Stimulated activated CD4-positive, alpha-beta T cell treated with anti-CD3 and anti-CD28 coated beads, Interleukin-15, amount 100 ng/mL, for 24 hours (primary cell): ENCODE measurements at regions not wholly inside any gene's neighbourhood (a gene's known extent, or its start where the extent isn't known, plus 50 kb on each side); places are given as distances from the start of the nearest gene placed in this dataset.

Source experiments
- DNase-seq: peaks from one replicate; pipeline ENCODE4 v3.0.0-alpha.2; 2020

GRCh38 chr6:43879722-43880121, 109.7 kb downstream of the VEGFA start:
- no peak for DNase-seq

GRCh38 chr6:43878823-43879495, 108.9 kb downstream of the VEGFA start:
- DNase-seq = no peak

- DNase-seq = no peak
These were observed 108.2 kb downstream of the VEGFA start for GRCh38 chr6:43878127-43878634.

DNA sequence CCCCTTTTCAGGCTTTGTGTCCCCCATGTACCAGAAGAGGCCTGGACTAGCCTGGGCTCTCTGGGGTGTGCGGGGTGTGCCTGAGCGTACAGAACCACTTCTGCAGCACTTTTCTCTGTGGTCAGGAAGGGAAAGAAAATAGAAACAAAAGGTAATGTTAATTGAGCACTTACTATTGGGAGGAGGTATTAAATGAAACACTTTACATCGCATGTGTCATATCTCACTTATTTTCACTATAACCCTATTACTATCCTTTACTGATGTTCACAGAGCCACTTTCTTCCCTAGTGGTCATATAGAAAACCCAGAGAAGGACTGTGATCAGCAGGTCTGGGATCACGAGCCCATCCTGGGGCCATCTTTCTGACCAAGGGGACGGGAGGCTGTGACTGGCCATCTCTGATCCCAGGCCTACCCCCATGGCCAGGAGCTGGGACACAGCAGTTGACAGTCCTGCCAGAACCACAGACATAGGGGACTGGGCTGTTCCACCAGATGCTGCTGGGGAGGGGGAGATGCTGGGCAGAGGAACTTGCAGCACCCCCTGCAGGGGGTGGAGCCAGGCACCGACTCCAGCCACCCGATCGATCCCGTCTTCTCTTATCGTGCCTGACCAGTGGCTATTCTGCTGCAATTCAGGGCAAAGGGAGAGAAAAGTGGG, 107.6 kb downstream of the VEGFA start:
- DNase-seq = no peak

- no peak for DNase-seq
These were observed 107.0 kb downstream of the VEGFA start for GRCh38 chr6:43877036-43877435.

- no peak for DNase-seq
These were observed 106.6 kb downstream of the VEGFA start for GRCh38 chr6:43876602-43877001.

DNA sequence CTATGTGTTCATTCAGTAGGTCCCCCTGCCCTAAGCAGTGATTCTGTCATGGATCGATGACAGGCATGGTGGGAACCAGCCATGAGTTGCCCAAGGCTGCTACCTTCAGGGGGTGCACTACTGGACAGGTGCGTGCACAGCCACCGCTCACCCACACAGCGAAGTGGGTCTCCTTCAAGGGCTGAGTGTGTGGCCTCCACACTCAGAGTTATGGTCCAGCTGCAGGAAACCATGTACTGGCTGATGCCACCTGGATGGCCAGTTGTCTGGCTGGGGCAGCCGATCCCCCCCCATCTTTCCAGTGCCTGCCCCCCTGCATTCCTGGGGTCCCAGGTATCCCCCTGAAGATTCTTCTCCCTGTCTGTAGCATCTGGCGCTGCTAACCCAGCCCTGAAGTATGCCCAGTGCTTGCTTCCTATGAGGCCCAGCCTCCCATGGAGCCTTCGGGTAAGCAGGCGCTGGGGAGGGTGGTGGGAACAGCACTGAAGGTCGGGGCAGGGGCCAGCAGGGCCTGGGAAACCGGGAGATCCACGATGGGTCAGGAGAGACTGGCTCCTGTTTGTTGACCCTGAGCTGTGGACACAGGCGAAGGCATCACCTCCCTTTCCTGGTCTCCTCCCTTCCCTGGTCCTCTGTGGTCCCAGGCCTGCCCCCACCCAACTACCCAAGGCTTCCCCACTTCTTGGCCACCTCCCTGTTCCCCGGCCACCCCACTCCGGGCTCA, 106.0 kb downstream of the VEGFA start:
- no peak for DNase-seq

DNA sequence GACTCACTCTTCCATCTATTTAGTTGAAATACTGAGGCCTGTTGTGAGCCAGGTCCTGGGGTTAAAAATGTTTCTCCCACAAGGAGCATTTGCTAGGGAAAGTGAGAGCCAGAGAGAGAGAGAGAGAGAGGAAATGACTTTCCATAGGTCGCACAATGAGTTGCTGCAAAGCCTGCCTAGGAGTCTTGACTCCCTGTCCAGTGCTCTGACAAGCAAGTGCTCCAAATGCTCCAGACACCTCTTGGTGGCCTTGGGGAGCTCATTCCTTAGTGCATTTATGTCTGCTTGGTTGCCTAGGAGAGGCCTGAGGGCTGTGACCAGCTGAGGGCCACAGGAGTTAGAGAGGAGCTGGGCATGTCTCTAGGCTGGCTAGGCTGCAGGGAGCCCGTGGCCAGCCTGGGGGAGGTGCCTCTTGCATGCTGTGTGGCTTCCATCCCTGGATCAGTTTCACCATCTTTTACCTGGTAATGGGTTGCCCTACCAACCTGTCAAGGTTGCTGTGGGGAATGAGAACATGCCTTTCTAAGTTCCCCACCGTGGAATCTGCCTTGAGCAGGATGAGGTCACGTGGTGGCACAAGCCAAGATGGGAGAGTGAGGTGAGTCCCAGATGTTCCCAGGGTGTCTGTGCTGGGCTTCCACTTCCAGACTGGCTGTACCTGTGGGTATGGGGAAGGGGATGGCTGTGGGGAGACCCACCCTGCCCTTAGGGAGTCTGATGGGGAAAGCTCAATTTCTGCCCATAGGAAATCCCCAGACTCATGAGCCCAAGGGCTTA, 105.0 kb downstream of the VEGFA start:
- no peak for DNase-seq

GRCh38 chr6:43873806-43874714, 104.0 kb downstream of the VEGFA start:
- DNase-seq = no peak

DNA sequence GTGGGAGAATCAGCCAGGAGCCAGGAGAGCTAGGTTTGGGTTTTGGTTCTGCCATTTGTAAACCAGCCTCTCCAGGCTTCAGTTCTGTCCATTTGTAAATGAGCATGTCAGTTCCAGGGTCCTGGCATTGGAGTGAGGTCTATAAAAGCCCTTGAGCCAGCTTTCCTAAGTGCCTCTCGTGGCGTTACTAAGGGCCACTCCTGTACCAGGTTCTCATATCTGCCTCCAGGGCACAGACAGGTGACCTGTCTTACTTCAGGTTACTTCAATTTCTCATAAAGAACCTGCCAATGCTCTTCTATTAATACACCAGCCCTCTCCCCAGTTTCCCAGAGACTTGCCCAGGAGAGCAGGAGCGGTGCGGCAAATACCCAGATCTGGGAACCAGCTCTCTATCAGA, 101.9 kb downstream of the VEGFA start:
- no peak for DNase-seq

- no peak for DNase-seq
These were observed 101.3 kb downstream of the VEGFA start for GRCh38 chr6:43871284-43871683.

- no peak for DNase-seq
These were observed 100.7 kb downstream of the VEGFA start for GRCh38 chr6:43870660-43871061.

DNA sequence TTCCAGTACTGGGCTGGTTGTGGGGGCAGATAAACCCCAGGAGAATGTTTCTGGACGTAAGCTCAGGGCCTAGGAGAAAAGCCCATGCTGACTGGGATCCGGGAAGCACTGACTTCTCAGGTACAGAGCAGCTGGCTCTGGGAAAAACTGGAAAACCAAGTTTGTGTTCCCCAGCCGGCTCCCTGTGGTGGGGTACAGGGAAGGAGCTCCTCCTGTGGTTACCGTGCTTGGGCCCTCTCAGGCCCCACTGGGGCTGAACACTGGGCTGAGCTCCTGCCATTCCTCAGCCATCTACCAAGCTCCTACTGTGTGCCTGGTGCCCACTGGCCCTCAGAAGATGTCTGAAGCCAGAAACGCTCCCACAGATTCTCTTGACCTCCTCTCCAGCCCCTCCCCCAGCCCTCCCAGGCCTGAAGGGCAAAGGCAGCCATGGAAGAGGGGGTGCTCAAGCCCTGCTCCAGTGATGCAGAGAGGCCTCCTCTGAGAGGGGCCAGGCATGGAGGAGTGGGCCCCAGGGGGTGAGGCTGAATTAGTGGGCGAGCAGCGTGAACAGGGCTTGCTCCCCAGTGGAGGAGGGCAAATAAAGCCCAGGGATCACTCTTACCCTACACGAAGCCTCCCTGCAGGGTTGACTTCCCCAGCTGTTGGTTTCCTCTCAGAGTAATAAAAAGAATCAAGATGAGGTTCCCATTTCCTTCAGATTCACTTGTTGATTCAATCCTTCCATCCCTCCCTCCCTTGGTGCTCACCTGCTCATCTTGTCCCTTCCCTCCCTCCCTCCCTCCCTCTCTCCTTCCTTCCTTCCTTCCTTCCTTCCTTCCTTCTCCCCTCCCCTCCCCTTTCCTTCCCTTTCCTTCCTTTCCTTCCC, 100.0 kb downstream of the VEGFA start:
- DNase-seq = no peak

DNA sequence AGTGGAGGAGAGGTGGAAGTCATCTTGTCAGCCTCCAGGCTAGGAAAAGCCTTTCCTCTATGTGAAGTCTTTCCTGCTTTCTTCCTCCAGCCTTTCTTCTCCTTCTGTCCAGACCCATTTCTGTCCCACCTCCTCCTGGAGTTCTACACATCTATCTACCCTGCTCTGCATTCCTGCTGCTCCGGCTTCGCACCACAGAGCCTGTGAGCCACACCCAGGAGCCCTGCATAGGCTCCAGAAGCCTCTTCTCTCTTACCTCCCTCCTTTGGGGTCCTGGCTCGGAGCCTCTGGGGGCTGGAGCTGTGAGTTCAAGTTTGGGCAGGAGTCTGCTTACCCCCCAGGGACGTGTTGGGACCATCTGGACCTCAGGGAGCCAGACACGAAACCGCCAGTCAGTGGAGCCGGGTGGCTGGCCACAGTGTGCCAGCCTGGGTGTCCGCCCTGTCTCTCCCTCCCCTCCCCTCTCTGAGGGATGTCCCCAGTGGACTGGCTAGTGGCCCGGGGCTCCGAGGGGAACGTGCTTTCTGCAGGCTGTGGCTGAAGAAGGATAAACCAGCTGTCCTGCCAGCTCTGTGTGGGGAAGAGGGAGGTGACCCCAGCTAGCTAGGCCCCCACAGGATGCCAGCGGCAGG, 99.2 kb downstream of the VEGFA start:
- DNase-seq = no peak

- no peak for DNase-seq
These were observed 98.5 kb downstream of the VEGFA start for GRCh38 chr6:43868467-43868866.

- no peak for DNase-seq
These were observed 98.0 kb downstream of the VEGFA start for GRCh38 chr6:43867996-43868395.

- DNase-seq = no peak
These were observed 97.2 kb downstream of the VEGFA start for GRCh38 chr6:43867246-43867645.

DNA sequence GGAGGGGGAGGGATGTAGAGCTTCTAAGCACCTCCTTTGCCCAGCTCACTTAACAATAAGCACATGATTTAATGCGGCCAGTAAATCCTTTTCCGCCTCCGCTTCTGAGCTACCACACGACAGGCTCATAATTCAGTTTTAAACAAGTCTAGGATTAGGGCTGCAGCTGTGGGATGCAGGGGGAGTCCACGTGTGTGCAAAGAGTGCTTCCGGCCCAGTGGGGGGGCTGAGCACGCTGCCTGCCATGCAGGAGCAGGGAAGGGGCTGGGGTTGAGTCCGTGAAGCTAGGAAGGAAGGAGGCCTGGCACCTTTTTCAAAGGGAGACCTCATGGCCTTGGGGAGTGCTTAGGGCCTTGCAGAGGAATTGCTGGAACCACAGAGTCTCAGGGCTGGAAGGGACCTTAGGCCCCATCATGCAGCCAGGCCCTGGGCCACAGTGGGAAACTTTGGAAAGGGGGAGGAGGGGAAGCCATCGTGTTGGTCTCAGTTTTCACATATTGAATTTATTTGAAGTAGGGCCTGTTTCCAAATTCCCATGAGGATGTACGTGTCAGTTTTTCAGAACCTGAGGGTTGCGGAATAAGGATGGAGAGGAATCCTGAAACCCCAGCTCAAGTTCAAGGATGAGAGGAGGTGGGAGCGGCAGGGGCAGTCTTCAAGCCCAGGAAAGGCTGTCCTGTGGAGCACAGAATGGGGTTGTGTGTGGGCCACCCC, 96.1 kb downstream of the VEGFA start:
- DNase-seq = no peak

DNA sequence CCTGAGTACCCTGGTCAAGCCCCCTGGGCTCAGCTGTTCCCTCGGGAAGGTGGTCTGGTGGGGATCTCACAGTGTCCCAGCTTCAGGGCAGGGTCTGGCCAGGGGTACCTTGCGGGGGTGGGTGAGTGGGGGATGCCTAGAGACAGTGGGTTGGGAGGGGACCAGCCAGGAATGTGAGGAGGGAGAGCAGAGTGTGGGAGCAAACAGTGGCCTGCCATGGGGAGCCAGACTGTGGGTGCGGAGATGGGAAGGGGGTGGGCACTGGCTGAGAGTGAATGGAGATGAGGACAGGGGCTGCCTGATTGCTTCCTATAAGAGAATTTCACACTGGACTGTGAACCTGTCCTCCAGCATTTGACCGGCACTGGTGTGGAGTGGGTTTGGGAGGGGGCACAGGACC, 95.1 kb downstream of the VEGFA start:
- DNase-seq = no peak

DNA sequence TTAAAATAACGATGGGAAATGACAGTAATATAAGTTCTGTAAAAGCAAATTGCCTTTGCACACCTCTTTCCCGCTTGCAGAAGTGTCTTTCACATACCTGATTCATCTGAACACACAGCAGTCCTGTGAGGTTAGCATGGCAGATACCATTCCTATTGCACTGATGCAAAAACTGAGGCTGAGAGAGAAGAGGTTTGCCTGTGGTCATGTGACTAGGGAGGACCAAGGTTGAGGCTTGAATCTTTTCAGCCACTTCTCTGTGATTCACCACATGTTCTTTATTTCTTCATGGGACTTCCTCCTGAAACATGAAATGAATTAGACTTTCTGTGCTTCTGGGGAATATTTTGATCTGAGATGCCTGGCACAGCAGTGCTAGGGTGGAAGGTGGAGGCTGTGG, 92.9 kb downstream of the VEGFA start:
- DNase-seq = no peak
